HG03520 (cell line): ENCODE measurements at regions not wholly inside any gene's neighbourhood (a gene's known extent, or its start where the extent isn't known, plus 50 kb on each side); places are given as distances from the start of the nearest gene placed in this dataset.
"Not testable (repeated sequence)": the region's sequence is repeated elsewhere in the genome, so short reads cannot be mapped to it uniquely, and the experiment has no call there.

ENCODE experiments used
- ATAC-seq: cut with Tn5 transposase; IDR thresholded peaks from one replicate; pipeline ENCODE4 v1.9.1; 2021; ENCODE audit warnings: mild to moderate bottlenecking, moderate library complexity; ENCODE audit not compliant: unreplicated experiment

DNA sequence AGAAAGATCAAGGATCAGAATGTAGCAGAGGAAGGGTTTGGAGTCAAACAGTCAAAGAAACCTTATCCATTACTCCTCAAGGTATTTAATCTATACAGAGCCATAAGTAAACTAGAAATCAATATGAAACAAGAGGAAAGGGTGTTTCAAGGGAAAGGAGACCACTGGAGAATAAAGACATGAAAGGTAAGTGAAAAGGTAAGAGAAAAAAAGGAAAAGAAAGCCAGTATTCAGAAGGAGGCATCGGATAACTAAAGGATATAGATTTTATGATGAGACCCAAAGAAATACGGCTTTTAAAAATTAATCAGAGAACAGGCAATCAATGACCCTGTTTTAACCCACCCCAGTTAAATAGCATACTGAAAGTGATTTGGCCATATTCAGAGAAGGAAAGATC lies 438.7 kb upstream of the MIR17HG start:
- no peak for ATAC-seq

GRCh38 chr13:90910018-90910639 lies 437.4 kb upstream of the MIR17HG start:
- no peak for ATAC-seq

GRCh38 chr13:90912247-90912646 lies 435.2 kb upstream of the MIR17HG start:
- ATAC-seq = no peak

DNA sequence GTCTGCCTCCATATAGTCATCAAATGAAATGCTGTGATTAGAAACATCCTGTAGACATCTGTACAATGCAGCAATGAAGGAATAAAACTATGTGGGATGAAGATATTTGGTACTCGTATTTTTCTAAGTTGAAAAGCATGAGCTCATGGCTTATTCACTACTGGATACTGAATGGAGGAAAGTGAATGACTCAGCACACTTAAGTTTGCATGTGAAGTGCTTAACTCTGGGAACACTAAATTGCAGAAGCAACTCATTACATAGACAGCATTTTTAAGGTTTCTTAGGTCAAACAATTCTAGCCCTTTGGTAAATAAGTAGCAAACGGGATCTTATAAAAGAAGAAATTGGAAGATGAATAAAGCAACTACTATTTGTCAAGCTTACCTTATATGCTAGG lies 429.0 kb upstream of the MIR17HG start:
- ATAC-seq = no peak

- no peak for ATAC-seq
These were observed 428.3 kb upstream of the MIR17HG start for GRCh38 chr13:90919153-90919552.

DNA sequence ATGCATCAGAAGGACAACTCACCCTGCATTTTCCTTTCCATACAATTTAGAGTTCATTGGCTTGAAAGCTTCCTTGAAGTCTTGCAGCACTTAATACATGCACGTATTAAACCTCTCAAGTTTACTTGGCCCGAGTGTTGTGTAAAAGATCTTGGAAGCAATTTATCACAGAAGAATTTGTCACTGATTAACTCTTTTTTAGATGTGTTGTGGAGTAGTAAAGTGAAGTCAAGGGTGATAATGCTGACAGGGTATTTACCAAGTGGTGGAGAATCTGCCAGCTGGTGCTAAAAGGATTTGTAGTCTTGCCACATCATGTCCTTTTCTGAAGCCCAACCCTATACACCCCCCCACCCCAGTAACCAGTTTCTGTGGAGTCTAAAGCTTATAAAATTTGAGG lies 421.0 kb upstream of the MIR17HG start:
- ATAC-seq = no peak

DNA sequence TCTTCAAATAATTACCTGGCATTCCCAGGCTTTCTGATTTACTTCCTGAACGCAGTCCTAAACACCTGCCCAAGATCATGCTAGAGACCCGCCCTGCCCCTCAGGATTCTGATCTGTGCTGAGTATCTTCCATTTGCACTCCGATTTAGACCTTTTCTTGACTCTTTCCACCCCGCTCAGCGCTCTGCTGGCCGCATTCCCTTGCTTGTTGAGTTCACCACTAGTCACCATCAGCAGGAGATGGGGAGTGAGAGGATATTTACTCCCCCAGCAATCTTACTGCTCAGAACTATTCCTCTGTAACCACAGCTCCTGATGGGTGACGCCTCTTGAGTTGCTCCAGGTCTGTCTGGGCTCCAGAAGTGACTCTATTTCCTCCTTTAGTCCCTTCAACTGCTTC lies 419.4 kb upstream of the MIR17HG start:
- no peak for ATAC-seq

DNA sequence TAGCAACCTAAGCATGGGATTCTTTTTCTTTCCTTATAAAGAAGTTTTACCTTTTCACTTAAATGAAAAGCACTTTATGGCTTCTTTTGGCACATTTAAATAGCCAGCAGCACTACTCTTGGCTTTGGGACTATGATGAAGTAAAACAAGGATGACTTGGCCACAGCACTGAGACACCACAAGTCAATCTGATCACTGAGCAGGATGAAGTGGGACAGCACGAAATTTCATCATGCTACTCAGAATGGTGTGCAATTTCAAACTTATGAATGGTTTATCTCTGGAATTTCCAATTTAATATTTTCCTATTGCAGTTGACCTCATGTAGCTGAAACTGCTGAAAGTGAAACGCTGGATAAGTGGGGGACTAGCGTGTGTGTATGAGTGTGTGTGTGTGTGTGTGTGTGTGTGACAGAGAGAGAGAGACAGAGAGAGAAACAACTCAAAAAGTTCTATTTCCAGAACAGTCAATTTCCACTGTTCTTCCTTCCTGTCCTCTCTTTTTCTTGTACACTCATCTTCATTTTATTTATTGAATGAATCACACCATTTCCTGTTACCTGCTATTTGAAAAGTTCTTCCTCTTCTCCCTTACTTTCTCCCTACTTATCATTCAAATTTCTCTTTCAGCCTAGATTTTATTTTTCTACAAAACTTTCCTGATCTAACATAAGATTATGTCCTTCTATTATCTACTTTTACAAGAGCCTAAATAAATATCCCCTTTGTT lies 414.2 kb upstream of the MIR17HG start:
- ATAC-seq = no peak

GRCh38 chr13:90934741-90935140 lies 412.7 kb upstream of the MIR17HG start:
- no peak for ATAC-seq

GRCh38 chr13:90938848-90939247 lies 408.6 kb upstream of the MIR17HG start:
- ATAC-seq = no peak

DNA sequence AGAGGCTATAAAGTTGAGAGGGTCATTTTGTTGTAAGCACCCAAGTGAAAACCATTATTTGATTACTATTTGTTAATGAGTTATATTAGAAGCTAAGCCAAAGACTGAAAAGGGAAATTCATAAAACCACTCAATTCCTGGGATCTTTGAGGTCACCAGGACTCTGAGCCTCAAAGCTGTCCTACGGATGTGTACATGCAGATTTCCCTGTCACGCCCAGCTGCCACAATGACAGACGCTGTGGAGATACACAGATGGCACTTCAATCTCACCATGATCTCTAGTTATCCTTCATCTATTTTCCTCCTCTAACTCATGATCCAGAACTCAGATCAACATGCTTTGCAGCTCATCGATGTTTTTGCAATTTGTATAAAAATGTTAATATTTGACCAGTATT lies 403.5 kb upstream of the MIR17HG start:
- no peak for ATAC-seq

- not testable (repeated sequence) for ATAC-seq
These were observed 402.3 kb upstream of the MIR17HG start for GRCh38 chr13:90945146-90945545.

DNA sequence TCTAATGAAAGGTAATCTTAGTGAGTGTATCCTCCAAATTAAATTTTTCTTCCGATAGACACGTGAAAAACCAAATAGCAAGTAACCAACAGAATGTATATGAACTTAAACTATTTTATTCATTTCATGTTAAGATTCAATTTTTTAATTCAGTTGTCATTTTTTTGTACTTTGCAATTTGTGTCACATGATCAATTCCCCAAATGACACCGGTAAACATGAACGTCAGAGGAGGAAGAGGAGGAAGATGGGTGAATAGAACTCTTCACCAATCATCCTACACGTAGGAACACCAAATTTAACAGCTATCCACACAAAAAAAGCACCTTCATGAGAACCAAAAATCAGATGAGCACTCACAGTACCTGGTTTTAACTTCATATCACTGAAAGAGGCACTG lies 401.4 kb upstream of the MIR17HG start:
- not testable (repeated sequence) for ATAC-seq

DNA sequence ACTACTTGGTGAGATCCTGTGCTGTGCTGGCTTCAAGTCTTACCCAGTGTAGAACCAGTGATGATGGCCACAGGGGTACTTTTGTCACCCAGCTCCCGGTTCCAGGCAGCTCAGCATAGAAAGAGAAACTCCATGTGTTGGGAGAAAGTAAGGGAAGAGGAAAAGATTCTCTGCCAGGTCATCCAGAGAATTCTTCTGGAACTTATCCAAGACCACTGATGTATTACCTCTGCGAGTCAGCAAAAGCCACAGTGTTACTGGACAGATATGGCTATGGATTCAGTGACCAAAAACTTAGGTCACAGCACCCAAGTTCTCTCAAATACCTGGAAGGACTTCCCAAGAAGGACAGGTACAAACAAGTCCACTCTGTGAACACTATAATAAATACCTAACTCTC lies 399.5 kb upstream of the MIR17HG start:
- no peak for ATAC-seq

GRCh38 chr13:90950160-90950559 lies 397.3 kb upstream of the MIR17HG start:
- ATAC-seq = no peak

GRCh38 chr13:90951663-90952062 lies 395.8 kb upstream of the MIR17HG start:
- ATAC-seq = no peak

DNA sequence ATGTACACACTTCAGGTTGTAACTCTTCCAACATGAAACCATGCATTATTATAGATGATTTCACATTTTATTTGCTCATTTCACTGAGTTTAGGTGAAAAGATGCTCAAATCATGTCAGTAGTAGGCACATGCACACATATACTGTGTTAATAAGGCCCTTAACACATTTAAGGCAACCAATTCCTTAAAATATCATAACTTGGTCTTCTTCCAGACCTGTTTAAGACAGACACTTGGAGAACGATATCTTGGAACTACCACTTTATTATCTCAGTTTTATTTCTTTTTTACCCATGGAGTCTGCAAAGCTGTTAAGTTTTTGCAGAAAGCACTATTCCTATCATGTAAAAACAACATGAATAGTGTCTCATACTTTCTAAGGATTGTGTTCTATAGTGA lies 395.2 kb upstream of the MIR17HG start:
- ATAC-seq = no peak

- no peak for ATAC-seq
These were observed 392.8 kb upstream of the MIR17HG start for GRCh38 chr13:90954605-90955195.

DNA sequence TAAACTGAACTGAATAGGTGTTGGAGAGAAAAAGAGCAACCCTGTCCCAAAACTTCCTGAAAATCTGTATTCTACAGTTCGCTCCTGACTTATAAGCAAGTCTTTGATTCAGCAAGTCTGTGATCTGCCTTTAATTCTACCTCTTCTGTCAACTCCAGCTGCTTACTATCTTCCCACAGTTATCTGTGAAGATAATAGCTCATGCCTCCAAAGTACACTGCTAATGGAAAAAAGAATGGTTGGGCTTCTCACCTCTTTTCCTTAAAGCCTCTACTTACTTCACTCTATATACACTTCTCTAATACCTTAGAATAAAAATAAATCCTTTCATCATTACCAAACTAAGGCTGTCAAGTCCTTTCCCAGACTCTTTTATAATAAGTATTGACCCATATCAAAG lies 391.5 kb upstream of the MIR17HG start:
- no peak for ATAC-seq

- ATAC-seq = no peak
These were observed 388.6 kb upstream of the MIR17HG start for GRCh38 chr13:90958866-90959265.

DNA sequence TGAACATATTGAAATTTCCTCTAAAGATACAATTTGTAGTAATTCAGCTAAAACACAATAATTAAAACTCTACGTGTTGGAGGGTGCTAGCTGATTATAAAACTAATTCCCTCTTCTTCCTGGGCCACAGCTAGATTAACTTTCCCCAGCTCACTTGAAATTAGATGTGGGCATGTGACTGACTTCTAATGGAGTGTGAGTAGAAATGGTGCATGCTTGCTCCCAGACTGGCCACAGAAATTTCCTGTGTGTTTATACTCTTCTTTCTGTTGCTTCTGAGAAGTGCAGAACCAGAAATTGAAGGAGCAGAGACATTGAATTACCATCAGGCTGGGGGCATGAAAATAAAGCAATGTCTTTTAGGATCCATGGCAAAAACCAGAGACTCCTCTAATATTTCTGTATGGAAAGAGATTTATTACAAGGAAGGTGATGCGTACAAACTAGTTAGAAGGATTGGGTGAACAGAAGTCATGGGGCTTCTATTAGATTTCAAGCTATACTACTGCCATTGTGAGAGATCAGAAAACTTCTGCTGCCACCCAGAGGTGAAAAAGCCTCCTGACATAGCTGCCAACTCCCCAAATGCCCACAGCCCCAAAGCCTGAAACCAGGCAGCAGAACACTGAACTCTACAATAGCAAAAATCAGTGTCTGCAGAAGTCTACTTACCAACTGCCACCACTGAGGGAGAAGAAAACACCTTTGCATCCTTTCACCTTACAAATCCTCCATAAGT lies 379.2 kb upstream of the MIR17HG start:
- no peak for ATAC-seq
